ENCODE measurements at regions not wholly inside any gene's neighbourhood (a gene's known extent, or its start where the extent isn't known, plus 50 kb on each side); places are given as distances from the start of the nearest gene placed in this dataset. TPM values are rescaled to one million over a fixed set of nuclear protein-coding genes. Genes with fewer than 3 reads are reported as not detected.

GRCh38 chr2:223545830-223546229 lies 56.3 kb downstream of the SCG2 start:
- Histone ChIP-seq H3K4me1 (ENCODE audit: control insufficient read depth in 1 of 2, insufficient read depth in 2 of 2, low read length in 2 of 2) (no peaks in the 10 kb centered on the region), H3K36me3 (replicated peaks in 1 of 2; ENCODE audit: control insufficient read depth in 1 of 2, insufficient read depth in 2 of 2, low read length in 2 of 2) (no peaks in the 10 kb centered on the region), H3K4me2 (replicated peaks; ENCODE audit: extremely low read depth, low read length, poor library complexity, severe bottlenecking) (no peak overlapping the region), H3K27ac (ENCODE audit: low read depth in 1 of 2, low read length in 2 of 2) (no peak overlapping the region), H3K9me3 (replicated peaks in 1 of 2; ENCODE audit: control insufficient read depth in 1 of 2, insufficient read depth in 1 of 2, low read length in 2 of 2) (no peaks in the 10 kb centered on the region), H4K20me1 (ENCODE audit: insufficient read depth, low read length) (no peaks in the 10 kb centered on the region), H2AFZ (ENCODE audit: insufficient read depth, low read depth, low read length, poor library complexity, severe bottlenecking) (no peak overlapping the region), H3K9ac (ENCODE audit: insufficient read depth, low read length, poor library complexity, severe bottlenecking) (no peak overlapping the region), H3K27me3 (ENCODE audit: control insufficient read depth in 2 of 2, insufficient read depth in 2 of 2, low read length in 2 of 2) (no peaks in the 10 kb centered on the region), H3K4me3 (replicated peaks in 1 of 3; ENCODE audit: low read depth in 2 of 3, low read length in 3 of 3) (no peak overlapping the region), H3K79me2 (ENCODE audit: insufficient read depth, low read length) (no peaks in the 10 kb centered on the region)
- TF ChIP-seq CTCF (IDR thresholded peaks at IDR 0.05), result no peak
- intact Hi-C loops (cut with micrococcal nuclease), result no loop called here
- Mint-ChIP-seq H3K4me3 (no peak overlapping the region), H3K9me3 (peaks cover 0 to 2% (median 0%) of the 10 kb centered on the region in 7 donors), H3K27ac (no peak overlapping the region), H3K27me3 (ENCODE audit: low read depth in 3 of 3) (peaks cover 2 to 5% (median 3%) of the 10 kb centered on the region in 3 donors), H3K36me3 (no peaks in the 10 kb centered on the region), H3K4me1 (no peaks in the 10 kb centered on the region)
- WGBS (ENCODE audit: insufficient coverage), result no CpG with 5 or more reads among the region's 2 CpGs
- DNase-seq, result no peak

Small RNA genes in the stretch of these regions (small RNA-seq; reads per million reads assigned to genes)
- not detected for gene HIGD1AP4 (ENCODE audit: insufficient read length, low read depth)
- not detected for gene RN7SL807P (ENCODE audit: insufficient read length, low read depth)
